ENCODE measurements at regions not wholly inside any gene's neighbourhood (a gene's known extent, or its start where the extent isn't known, plus 50 kb on each side); places are given as distances from the start of the nearest gene placed in this dataset.
"Not testable (repeated sequence)": the region's sequence is repeated elsewhere in the genome, so short reads cannot be mapped to it uniquely, and the experiment has no call there.

GRCh38 chr1:224061436-224061835, 52.5 kb upstream of the FBXO28 start:
- no peak for FAIRE-seq

GRCh38 chr1:224059897-224060427, 53.9 kb upstream of the FBXO28 start:
- FAIRE-seq = no peak
- no peak for DNase-seq (ENCODE audit: low spot score in 2 of 2)

More at GRCh38 chr1:224061436-224061835, 52.5 kb upstream of the FBXO28 start:
- DNase-seq (ENCODE audit: low spot score in 2 of 2) = no peak

GRCh38 chr1:224058303-224058702, 55.6 kb upstream of the FBXO28 start:
- FAIRE-seq = no peak

GRCh38 chr1:224057461-224058199, 56.3 kb upstream of the FBXO28 start:
- FAIRE-seq = no peak
- no peak for DNase-seq (ENCODE audit: low spot score in 2 of 2)

More at GRCh38 chr1:224058303-224058702, 55.6 kb upstream of the FBXO28 start:
- no peak for DNase-seq (ENCODE audit: low spot score in 2 of 2)

- FAIRE-seq (no peak), DNase-seq (ENCODE audit: low spot score in 2 of 2) (no peak)
Measured at GRCh38 chr1:224054611-224055010, 59.3 kb upstream of the FBXO28 start.

GRCh38 chr1:224054012-224054411, 59.9 kb upstream of the FBXO28 start:
- DNase-seq (ENCODE audit: low spot score in 2 of 2) = no peak
- no peak for FAIRE-seq

GRCh38 chr1:224053456-224053855, 60.5 kb upstream of the FBXO28 start:
- no peak for DNase-seq (ENCODE audit: low spot score in 2 of 2)
- no peak for FAIRE-seq

GRCh38 chr1:224052772-224053171, 61.1 kb upstream of the FBXO28 start:
- no peak for FAIRE-seq
- no peak for DNase-seq (ENCODE audit: low spot score in 2 of 2)

- not testable (repeated sequence) for DNase-seq (ENCODE audit: low spot score in 2 of 2); FAIRE-seq
Measured at GRCh38 chr1:224051782-224052181, 62.1 kb upstream of the FBXO28 start.

GRCh38 chr1:224051086-224051406, 62.9 kb upstream of the FBXO28 start:
- DNase-seq (ENCODE audit: low spot score in 2 of 2) (no peak), FAIRE-seq (no peak)

GRCh38 chr1:224047538-224047937, 66.4 kb upstream of the FBXO28 start:
- FAIRE-seq (no peak), DNase-seq (ENCODE audit: low spot score in 2 of 2) (no peak)

- FAIRE-seq (no peak), DNase-seq (ENCODE audit: low spot score in 2 of 2) (no peak)
Measured at GRCh38 chr1:224045556-224045955, 68.4 kb upstream of the FBXO28 start.

GRCh38 chr1:224044420-224044819, 69.5 kb upstream of the FBXO28 start:
- DNase-seq (ENCODE audit: low spot score in 2 of 2) = no peak
- FAIRE-seq = no peak

- DNase-seq (ENCODE audit: low spot score in 2 of 2) (no peak), FAIRE-seq (no peak)
Measured at GRCh38 chr1:224042557-224043118, 71.3 kb upstream of the FBXO28 start.

GRCh38 chr1:224041032-224041431, 72.9 kb upstream of the FBXO28 start:
- FAIRE-seq (no peak), DNase-seq (ENCODE audit: low spot score in 2 of 2) (no peak)

GRCh38 chr1:224040423-224040822, 73.5 kb upstream of the FBXO28 start:
- peak; percentile 74 for FAIRE-seq
- DNase-seq (ENCODE audit: low spot score in 2 of 2) = not testable (repeated sequence)

GRCh38 chr1:224040006-224040405, 73.9 kb upstream of the FBXO28 start:
- FAIRE-seq; DNase-seq (ENCODE audit: low spot score in 2 of 2): not testable (repeated sequence)

- not testable (repeated sequence) for DNase-seq (ENCODE audit: low spot score in 2 of 2); FAIRE-seq
Measured at GRCh38 chr1:224038832-224039231, 75.1 kb upstream of the FBXO28 start.

GRCh38 chr1:224037362-224037761, 76.5 kb upstream of the FBXO28 start:
- FAIRE-seq; DNase-seq (ENCODE audit: low spot score in 2 of 2): not testable (repeated sequence)

- FAIRE-seq; DNase-seq (ENCODE audit: low spot score in 2 of 2): not testable (repeated sequence)
Measured at GRCh38 chr1:224032608-224033276, 81.2 kb upstream of the FBXO28 start.

- DNase-seq (ENCODE audit: low spot score in 2 of 2); FAIRE-seq: not testable (repeated sequence)
Measured at GRCh38 chr1:224031986-224032385, 81.9 kb upstream of the FBXO28 start.

Data from frontal cortex (tissue), 3 donors.